22Rv1 (cell line): ENCODE measurements at regions not wholly inside any gene's neighbourhood (a gene's known extent, or its start where the extent isn't known, plus 50 kb on each side); places are given as distances from the start of the nearest gene placed in this dataset.

ENCODE experiments used
- CTCF ChIP-seq: fragments of 450-650 bp; IDR thresholded peaks from 2 replicates; pipeline ENCODE4 v1.5.1; 2017; ENCODE audit warnings: mild to moderate bottlenecking
- ZFX ChIP-seq: fragments of 450-650 bp; IDR thresholded peaks from 2 replicates; pipeline ENCODE4 v1.6.1; 2017; ENCODE audit warnings: antibody characterized with exemption, borderline replicate concordance

GRCh38 chr3:95002438-95003046 is 939.7 kb downstream of the NSUN3 start:
- TF ChIP-seq CTCF: no peak
- no peak for TF ChIP-seq ZFX
